HG02852 (cell line): ENCODE measurements at regions not wholly inside any gene's neighbourhood (a gene's known extent, or its start where the extent isn't known, plus 50 kb on each side); places are given as distances from the start of the nearest gene placed in this dataset.

Experiments
- ATAC-seq: cut with Tn5 transposase; IDR thresholded peaks from one replicate; pipeline ENCODE4 v1.9.1; 2021; ENCODE audit warnings: mild to moderate bottlenecking, moderate library complexity; ENCODE audit not compliant: unreplicated experiment

DNA sequence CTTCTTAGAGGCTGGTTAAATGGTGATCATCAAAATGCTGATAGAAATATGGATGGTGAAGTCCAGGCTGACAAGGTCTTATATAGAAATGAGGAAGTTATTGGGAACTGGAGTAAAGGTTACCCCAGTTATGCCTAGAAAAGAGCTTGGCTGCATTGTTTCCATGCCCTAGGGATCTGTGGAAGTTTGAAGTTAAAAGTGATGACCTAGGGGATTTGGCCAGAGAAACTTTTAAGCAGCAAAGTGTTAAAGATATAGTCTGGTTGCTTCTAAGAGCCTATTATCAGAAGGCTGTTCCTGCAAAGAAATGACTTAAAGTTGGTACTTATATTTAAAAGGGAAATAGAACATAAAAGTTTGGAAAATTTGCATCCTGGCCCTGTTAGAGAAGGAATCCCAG, 200.3 kb downstream of the ICE1 start:
- no peak for ATAC-seq

GRCh38 chr5:5619546-5619945, 197.1 kb downstream of the ICE1 start:
- ATAC-seq: no peak

DNA sequence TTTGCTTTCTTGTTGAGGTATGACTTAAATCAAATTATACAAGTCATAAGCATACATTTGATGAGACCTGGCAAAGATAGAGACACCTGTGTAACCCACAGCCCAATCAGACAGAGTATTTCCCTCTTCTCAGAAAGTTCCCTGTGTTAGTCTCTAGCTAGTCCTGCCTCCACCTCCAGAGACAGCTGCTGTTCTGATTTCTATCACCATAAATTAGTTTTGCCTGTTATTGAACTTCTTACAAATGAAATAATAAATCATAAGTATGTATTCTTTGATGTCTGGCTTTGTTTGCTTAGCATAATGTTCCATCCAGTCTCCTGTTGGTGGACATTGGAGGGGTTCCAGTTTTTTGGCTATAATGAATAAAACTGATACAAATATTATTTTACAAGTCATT, 194.5 kb downstream of the ICE1 start:
- no peak for ATAC-seq

DNA sequence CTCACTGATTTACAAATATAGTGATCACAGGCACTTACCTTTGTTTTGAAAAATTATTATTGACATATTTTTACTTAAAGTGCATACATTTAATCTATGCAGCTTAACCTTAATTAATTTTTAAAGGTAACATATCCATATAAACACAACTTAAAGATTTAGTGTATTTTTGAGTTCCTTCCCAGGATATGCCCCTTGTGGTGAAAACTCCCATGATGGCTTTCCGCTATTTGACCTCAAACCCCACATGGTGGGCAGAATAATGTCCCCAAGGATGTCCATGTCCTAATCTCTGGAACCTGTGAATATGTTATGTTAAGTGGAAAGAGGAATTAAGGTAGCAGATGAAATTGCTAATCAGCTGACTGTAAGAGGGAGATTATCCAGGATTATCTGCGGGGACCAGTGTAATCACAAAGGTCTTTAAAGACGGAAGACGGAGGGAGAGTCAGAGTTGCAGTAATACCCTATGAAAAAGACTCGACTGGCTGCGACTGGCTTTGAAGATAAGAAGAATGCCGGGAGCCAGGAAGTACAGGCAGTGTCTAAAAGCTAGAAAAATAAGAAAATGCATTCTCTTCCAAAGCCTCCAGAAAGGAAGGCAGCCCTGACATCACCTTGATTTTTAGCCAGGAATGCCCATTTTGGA, 193.9 kb downstream of the ICE1 start:
- no peak for ATAC-seq

GRCh38 chr5:5615569-5615968, 193.1 kb downstream of the ICE1 start:
- no peak for ATAC-seq

GRCh38 chr5:5613261-5613990, 190.9 kb downstream of the ICE1 start:
- no peak for ATAC-seq

- ATAC-seq: no peak
Measured at GRCh38 chr5:5612096-5612495, 189.6 kb downstream of the ICE1 start.

DNA sequence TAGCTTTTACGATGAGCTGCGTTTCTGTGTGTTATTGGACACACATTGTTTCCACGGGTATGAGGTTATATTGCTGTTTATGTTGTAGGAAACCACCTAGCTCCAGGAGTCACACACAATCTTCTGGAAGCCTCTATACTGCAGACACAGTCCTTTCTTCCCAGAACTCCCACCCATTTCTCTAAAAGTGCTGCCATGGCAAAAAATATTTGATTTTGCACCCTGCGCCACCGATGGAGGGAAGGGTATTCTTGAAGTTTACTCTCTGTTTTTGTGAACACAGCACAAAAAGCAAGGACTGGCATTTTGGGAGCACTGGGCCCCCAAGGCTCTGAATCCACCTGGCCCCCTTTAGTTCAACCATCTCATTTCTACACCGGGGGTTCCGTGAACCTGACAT, 187.5 kb downstream of the ICE1 start:
- no peak for ATAC-seq

DNA sequence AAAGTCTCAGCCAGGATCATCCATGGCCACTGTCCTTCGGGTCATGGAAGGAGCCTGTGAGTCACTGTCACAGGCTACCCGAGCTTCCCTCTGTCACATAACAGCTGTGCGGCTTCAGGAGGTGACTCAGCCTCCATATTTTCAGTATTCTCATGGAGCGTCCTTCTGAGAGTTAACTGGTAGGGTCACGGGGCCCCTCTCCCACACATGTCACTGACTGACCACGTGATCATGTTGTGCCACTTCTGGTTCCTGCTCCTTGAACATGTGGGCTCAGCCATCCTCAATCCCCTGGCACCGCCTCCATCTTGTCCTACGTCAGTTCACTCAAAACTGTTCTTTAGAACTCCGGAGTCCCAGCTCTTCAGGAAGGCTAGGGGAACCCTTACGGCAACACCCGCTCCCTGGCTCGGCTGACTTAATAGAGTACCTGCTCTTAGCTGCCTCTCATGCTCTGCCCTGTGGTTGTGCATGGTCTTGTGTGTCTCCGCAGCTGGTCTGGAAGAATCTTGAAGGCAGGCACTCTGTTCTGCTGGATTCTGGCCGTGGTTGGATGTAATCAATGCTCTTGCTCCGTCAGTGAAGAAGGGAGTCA, 182.8 kb downstream of the ICE1 start:
- no peak for ATAC-seq

GRCh38 chr5:5602554-5602953, 180.1 kb downstream of the ICE1 start:
- ATAC-seq: no peak

DNA sequence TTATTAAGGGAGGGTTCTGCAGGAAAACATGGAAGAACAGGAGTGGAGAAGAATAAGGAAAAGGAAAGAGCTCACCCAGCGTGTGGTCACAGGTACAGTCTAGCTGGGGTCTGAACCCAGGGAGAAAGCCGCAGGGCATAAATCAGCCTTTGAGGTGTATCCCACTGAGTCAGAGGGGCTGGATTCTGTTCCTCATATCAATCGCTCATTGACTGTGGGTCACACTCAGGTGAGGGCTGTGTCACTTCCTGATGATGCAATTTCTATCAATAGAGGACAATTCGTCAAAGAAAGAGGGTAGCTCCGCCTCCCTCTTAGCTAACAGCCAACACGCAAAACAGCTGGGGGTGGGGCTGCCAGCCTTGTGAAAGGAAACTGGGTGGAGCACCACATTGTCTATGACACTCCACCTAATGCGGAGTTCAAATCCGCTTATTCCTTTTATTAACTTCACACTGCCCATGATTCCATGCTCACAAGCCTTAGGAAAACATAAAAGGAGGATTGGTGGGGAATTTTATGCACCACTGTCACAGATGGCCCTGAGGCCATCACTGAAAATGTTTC, 176.2 kb downstream of the ICE1 start:
- no peak for ATAC-seq

DNA sequence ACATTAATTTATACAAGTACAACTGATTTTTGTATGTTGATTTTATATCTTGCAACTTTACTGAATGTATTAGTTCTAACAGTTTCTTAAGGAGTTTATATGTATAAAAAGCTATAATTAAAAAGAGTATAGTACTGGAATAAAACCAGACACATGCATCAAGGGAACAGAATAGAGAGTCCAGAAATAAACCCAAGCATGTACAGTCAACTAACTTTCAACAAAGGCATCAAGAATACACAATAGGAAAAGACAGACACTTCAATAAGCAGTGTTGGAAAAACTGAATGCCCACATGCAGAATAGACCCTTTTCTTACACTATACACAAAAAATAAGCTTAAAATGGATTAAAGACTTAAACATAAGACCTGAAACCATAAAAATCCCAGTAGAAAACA, 170.9 kb downstream of the ICE1 start:
- no peak for ATAC-seq

DNA sequence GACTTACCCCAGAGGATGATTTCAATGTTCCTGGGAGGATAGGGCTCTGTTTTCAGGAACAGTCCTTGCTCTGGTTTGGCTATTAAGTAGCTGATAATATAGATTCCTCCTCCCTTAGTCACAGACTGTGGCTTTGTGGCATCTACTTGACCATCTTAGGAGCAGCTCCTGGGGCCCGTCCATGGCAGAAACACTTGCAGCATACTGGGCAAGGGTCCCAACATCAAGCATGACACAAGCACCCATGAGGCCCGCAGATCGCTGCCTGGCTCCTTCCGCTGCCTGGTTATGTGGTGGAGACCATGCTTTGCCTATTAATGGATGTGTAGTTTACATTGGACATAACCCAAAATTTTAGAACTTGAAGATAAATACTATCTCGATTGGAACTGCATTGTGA, 170.1 kb downstream of the ICE1 start:
- ATAC-seq: no peak

DNA sequence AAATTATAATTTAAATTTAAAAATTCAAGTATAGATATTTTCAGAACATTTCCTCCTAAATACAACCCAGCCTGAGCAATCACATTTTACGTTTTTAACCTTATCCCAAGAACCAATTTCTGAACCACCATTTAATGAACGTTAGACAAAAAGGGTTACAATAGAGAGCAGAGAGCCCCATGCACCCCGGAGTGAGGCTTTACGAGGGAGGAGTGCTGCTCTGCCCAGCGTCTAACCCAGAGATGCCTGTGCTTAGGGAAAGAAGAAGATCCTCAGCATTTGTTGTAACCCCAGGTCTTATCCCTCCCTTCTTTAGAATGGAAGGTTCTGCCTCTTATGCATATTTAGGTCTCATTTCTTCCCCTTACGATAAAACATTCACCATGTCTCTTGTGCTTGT, 169.1 kb downstream of the ICE1 start:
- ATAC-seq: no peak

DNA sequence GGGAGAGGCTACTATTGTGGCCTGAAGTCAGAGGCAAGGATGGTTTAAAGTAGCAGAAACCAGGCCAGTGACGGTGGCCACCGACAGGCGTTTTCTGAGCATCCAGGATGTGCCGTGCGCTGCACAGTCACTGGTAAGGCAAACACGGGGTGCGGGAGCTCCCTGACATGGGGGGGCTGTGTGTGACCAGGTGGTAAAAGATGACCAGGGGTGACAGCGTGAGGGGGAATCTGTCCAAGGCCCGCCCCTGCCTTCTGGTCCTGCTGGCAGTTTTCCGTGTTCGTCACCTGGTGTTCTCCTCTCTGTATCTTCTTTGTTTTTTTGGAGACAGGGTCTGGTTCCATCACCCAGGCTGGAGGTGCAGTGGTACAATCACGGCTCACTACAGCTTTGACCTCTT, 167.4 kb downstream of the ICE1 start:
- ATAC-seq: no peak

GRCh38 chr5:5588887-5589826, 166.7 kb downstream of the ICE1 start:
- ATAC-seq: no peak

GRCh38 chr5:5588386-5588785, 165.9 kb downstream of the ICE1 start:
- ATAC-seq: no peak

- no peak for ATAC-seq
Measured at GRCh38 chr5:5587474-5587873, 165.0 kb downstream of the ICE1 start.

DNA sequence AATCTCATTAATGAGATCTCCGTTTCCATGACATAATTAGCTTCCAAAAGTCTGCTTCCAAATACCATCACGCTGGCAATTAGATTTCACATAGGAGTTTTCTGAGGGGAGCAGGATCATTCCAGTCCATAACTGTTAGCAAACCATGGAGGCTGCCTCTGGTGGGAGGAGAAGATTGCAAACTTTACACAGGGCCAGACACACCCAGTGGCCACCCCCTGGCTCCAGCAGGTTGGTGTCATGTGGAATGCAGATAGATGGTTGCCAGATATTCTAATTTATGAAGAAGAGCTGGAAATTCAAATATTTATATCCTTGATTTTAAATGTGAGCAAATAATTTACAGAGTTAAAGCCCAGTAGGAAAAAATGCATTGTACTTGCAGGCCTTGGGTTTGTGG, 164.2 kb downstream of the ICE1 start:
- ATAC-seq: no peak

DNA sequence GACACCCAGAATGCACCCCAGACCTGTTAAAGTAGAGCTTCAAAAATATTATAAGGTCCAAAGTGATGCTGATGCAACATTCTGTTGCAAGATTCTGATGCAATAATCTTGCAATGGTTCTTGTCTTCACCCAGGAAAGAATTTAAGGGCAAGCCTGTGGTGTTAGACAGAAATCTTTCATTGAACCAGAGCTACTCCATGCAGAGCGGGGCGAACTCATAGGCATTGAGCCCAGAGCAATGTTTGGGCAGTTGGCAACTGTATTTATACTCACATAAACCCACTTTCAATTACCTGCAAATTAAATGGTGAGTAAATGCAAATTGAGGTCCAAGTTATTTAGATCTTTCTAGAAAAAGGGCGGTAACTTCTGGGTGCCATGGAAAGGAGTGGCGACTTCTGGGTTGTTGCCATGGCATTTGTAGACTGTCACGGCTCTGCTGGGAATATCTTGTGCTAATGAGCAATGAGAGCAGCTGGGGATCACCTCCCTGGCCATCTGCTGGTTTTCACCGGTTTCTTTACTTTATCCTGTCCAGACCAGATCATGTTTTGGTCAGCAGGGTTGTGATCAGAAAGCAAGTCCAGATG, 163.4 kb downstream of the ICE1 start:
- ATAC-seq: no peak

- no peak for ATAC-seq
Measured at GRCh38 chr5:5584751-5585150, 162.3 kb downstream of the ICE1 start.
